HG03571 (cell line): ENCODE measurements at regions not wholly inside any gene's neighbourhood (a gene's known extent, or its start where the extent isn't known, plus 50 kb on each side); places are given as distances from the start of the nearest gene placed in this dataset.
"Not testable (repeated sequence)": the region's sequence is repeated elsewhere in the genome, so short reads cannot be mapped to it uniquely, and the experiment has no call there.

ENCODE experiments used
- ATAC-seq: cut with Tn5 transposase; IDR thresholded peaks from one replicate; pipeline ENCODE4 v1.9.1; 2021; ENCODE audit not compliant: unreplicated experiment

DNA sequence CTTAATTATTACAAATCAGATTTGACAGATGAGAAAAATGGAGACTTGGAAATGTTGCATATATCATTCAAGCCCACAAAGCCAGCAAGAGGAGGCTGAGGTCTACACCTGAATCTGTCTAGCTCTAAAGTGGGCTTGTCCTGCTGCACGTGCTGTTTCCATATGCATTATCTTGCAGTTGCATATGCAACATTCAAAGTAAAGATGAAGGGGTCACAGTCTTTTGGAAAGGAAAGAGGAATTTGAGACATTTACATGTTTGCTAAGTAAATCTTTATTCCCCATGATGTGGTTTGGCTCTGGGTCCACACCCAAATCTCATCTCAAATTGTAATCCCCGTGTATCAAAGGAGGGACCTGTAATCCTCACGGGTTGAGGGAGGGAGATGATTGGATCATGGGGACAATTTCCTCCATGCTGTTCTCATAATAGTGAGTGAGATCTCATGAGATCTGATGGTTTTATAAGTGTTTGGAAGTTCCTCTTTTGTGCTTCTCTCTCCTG is 98.3 kb downstream of the BACH1 start:
- no peak for ATAC-seq

DNA sequence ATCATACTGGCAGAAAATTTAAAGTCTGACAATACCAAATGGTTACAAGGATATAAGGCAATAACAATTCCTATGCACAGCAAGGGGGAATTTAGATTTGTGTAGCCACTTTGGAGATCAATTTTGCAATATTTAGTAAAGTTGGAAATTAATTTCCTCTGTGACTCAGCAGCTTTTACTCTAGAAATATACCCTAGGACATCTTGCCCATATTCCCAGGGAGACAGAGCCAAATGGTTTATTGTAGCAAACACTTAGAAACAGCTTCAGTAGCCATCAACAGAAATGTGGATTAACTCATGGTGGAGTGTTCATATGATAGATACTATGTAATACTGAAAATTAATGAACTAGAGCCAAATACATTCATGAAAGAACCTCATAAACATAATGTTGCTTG is 104.6 kb downstream of the BACH1 start:
- no peak for ATAC-seq

DNA sequence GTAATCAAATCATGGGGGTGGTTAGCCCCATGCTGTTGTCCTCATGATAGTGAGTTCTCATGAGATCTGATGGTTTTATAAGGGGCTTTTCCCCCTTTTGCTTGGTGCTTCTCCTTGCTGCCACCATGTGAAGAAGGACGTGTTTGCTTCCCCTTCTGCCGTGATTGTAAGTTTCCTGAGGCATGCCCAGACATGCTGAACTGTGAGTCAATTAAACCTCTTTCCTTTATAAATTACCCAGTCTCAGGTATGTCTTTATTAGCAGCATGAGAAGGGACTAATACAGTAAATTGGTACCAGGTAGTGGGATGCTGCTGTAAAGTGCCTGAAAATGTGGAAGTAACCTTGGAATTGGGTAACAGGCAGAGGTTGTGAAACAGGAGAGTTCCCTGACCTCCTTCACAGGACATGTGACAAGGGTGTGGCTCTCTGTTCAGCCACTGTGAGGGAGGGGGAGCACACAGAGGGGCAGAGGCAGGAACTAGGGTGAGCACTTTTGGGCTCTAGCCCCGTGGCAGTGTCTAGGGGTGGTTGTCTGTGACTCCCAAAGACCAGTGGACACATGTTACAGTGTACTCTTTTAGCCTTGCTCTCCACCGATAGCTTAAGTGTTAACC is 105.3 kb downstream of the BACH1 start:
- no peak for ATAC-seq

DNA sequence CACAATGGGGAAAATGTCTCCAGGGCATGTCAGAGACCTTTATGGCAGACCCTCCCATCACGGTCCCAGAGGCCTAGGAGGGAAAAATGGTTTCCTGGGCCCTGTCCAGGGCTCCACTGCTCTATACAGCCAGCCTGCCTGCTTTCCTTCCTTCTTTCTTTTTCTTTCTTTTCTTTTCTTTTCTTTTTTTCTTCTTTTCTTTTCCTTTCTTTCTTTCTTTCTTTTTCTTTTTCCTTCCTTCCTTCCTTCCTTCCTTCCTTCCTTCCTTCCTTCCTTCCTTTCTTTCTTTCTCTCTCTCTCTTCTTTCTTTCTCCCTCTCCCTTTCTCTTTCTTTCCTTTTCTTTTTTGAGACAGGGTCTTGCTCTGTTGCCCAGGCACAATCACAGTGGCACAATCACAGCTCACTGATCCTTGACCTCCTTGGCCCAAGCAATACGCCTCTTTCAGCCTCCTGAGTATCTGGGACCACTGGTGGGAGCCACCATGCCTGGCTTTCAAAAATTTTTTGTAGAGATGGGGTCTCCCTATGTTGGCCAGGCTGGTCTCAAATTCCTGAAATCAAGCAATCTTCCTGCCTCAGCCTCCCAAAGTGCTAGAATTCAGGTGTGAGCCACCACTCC is 106.9 kb downstream of the BACH1 start:
- ATAC-seq, result no peak

DNA sequence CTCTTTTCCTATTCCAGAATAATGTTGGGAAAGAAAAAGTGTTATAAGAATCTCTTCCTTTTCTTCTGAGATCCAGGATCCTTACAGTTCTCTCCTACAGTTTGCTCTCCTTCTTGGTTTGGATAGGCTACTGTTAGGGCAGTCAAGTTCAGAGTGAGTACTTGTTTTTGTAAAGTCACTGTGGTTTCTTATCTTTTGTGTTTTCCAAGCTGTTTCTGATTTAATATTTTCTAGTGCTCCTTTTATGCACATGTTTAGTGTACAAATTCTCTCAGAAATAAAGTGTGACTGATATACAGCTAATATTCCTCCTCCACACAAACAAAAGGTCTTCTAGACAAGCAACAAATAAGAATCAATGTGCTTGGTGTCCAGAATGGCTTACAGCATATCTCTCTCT is 107.7 kb downstream of the BACH1 start:
- no peak for ATAC-seq

DNA sequence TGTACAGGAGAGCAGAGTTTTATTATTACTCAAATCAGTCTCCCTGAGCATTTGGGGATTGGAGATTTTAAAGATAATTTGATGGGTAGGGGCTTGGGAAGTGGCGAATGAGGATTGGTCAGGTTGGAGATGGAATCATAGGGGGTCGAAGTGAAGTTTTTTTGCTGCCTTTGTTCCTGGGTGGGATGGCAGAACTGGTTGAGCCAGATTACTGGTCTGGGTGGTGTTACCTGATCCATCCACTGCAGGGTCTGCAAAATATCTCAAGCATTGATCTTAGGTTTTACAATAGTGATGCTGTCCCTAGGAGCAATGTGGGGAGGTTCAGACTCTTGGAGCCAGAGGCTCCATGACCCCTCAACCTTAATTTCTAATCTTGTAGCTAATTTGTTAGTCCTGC is 108.8 kb downstream of the BACH1 start:
- ATAC-seq, result no peak

DNA sequence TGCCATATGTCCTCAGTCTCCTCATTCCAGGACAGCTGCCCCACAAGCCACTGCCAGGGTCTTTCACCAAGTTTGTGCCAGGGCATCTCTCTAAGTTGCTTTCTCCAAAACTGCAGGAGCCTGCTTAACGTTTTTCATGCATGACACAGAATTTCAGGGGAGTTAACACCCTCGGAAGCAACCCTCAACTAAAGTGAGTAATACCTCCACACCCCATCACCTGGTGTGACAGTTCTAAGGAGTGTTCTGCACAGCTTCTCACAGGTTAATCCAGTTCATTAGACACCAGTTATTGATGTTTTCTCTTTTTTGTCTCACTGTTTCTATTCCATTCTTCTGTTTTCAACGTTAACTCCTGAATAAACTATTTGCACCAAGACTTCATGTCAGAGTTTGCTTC is 115.0 kb downstream of the BACH1 start:
- ATAC-seq, result no peak

DNA sequence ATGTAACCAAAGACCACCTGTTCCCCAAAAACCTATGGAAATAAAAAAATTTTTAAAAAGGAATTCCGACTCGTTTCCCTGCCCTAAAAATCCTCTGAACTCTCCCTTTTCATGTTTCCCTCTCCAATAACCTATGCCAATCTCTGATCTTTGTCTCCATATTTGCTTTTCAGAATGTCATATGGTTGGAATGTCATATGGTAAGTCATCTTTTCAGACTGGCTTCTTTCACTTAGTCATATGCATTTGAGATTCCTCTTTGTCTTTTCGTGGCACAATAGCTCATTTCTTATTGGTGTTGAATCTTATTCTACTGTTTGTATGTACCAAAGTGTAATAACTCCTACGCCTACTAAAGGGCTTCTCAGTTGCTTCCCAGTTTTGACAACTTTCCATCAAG is 117.5 kb downstream of the BACH1 start:
- ATAC-seq, result no peak

DNA sequence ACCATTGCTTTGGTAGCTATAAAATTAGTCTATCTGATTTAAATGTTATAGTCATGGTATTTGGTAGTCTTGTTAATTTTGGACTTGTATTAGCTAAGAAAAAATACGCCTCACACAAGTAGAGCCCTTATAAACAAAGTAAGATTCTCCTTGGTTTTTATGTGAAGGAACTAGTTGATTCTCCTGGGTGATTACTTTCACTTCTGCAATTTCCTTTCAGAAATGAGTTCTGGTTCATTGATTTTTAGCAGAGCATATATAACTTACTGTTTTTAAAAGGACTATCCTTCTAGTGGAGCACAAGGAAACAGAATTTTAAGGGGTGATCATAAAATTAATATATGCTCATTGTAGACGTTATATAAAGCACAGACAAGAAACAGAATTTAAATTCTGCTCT is 120.1 kb downstream of the BACH1 start:
- peak; percentile 53 for ATAC-seq

DNA sequence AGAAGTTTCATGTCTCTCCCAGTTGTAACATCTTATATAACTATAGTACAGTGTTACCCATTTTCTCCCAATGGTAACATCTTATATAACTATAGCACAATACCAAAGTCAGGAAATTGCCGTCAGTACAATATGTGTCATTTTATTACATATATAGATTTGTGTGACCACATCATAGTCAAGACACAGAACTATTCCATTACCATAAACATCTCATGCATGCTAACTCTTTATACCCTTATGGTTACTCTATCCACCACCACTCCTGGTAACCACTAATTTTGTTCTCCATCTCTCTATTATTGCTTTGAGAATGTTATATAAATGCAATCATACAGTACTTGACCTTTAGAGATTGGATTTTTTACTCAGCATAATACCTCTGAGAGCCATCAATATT is 120.7 kb downstream of the BACH1 start:
- ATAC-seq, result no peak

DNA sequence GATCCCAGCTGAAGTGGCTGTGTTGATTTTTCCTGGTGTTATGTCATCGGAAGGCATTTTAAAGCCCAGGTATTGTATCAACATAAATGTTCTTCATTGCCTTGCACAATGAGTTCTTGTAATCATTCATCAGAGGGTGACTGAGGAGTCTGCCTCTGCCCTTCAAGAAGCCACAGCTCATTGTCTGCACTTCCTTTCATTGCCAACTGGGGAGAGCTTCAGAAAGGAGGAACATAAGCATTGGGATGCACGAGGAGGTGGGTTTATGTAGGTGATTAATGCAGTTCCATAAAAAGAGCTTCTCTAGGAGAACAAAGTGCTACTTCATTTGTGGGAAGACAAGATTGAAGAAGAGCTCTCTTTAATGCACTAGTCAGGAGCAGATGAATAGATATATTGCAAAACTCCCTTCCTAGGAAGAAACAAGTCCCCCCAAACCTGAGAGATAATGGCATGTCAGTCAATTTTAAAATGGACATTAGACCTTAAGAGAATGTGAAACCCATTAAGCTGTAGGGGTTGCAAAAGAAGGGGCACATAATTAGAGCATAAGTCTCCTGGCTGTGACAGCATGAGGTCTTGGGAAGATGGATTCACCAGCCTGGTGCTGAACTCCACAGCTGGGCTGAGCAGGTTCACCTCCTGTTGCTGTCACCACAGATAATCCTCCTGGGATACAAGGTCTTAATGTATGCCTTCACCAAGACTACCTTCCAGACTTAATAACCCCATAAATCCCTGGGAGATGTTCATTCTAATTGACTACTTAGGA is 124.6 kb downstream of the BACH1 start:
- ATAC-seq, result no peak

DNA sequence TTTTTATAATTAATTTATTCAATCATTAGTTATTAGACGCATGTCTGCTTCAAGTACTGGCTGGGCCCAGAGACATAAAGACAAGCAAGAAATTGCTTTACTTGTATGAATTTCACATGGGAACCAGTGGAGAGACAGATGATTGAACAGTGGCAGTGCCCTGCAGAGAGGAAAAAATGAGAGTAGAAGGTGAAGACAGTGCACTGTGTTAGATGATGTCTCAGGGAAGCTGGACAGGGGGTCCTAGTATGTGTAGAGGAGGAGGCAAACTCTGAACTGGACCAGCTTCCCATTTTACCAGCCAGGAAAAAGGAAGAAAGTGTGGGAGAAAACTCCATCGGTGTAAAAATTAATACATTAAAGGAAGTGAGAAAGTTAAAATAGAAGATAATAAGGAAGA is 126.0 kb downstream of the BACH1 start:
- ATAC-seq, result no peak

DNA sequence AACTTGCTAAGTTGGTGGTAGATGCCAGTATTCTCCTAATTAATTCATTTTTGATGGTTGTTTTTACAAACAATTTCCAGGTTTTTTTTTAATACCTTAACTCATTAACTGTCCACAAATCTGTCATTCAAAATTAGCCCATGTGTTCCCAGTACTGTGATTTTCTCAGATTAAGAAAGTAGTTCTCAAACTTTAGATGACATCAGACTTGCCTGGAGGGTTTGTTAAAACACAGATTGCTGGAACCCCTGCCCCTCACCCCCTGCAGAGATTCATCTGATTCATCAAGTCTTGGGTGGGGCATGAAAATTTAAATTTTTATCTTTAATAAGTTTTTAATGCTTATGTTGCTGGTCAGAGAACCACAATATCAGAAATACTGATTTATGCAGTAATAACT is 130.5 kb downstream of the BACH1 start:
- ATAC-seq, result no peak

DNA sequence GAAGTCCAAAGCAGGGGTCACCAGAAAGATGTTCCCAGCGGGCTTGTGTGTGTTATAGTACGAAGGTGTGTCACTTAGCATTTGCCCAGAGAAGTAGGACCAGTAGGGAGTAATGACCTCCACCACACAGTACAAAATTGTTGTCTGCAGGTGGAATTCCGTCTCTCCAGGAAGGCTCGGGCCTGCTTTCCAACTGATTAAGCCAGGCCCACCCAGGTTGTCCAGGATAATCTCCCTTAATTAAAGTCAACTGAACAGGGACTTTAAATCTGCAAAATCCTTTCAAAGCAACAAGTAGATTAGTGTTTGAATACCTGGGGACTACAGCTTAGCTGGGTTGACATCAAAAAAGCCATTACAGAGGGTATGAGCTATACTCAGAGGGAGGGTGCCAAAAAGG is 131.3 kb downstream of the BACH1 start:
- ATAC-seq, result no peak

DNA sequence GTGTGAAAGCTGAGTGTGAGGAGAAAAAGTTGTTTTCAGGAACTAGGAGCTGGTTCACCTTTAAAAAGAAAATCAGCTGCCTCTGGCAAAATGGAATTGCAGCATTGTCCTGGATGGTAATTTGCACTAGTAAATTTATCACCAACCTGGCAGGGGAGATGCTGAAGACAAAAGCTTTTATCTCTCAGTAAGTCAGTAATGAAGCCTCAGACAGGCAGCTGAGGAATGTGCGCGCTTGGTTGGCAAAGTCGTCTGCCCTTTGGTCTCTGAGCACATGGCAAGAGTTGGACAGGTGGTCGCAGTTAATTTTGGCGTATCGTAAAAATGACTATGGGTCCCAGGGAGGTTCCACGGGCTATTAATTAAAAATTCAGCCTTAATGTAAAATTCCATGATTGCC is 131.9 kb downstream of the BACH1 start:
- ATAC-seq, result no peak

DNA sequence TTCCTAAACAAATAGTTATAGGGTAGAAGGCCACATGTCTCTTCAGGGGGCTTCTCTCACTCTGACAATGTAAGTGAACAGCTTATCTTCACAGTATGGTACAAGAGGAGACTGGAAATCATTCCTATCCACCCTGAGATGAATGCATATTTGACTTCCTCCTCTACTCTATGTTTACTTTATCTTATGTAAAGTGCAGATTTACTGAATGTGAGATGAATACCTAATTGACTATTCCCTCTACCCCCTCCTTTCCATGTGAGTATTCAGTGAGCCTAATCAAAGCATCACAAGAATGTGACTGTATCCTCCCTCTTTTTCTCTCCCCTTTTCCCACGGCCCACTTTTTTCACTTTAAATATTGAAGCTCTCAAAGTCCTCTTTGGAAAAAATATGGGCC is 132.5 kb downstream of the BACH1 start:
- ATAC-seq, result no peak

DNA sequence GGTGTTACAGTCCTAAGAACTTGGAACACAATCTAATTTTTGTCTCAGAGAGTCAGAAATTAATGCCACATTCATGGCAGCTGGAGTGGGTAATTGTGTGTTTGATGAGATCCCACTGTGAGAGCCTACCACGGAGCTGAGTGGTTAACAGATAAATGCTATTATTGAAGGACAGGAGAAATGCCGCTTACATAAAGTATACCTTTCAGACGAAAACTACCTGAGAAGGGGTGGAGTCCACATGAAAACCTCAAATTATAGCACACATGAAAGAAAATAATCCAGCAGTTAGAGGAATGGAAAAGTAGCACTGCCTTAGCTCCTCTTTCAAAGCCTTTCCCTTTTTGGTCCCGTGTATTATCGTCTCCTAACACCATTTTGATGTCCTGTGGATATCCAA is 133.0 kb downstream of the BACH1 start:
- ATAC-seq, result no peak

DNA sequence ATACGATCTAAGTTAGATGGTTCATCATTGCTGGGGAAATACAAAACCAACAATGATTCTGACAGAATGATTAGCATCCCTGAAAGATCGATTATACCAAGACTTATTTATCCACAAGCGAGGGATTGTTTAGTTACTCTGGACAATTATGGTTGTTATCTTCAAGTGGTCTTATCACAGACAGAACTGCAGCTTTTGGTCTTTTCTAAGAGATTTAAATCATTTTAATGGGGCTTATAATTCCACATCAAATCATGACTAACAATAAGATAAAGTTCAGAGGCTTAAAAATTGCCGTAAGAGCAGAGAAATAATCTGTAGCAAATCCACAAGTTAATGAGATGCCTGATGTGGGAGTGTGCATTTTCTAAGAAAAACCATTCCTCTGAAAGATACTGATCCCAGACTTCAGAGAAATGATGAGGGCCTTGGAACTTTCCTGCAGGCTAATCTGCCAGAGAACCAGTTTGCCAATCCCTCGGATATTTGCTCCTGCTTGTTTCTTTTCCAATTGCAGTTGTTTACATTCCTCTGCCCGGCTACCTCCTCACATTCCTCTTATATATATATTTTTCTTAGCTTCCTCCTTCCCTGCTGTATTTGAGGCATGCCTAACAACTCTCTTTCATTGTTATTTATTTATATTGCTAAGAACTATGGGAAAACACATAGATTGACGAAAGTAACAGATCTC is 134.8 kb downstream of the BACH1 start:
- no peak for ATAC-seq

DNA sequence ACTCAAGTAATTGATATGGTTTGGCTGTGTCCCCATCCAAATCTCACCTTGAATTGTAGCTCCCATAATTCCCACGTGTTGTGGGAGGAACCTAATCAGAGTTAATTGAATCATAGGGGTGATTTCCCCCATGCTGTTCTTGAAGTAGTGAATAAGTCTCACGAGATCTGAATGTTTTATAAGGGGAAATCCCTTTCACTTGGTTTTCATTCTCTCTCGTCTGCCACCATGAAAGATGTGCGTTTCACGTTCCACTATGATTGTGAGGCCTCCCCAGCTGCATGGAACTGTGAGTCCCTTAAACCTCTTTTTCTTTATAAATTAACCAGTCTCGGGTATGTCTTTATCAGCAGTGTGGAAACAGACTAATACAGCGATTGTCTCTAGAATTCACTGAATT is 135.4 kb downstream of the BACH1 start:
- no peak for ATAC-seq

DNA sequence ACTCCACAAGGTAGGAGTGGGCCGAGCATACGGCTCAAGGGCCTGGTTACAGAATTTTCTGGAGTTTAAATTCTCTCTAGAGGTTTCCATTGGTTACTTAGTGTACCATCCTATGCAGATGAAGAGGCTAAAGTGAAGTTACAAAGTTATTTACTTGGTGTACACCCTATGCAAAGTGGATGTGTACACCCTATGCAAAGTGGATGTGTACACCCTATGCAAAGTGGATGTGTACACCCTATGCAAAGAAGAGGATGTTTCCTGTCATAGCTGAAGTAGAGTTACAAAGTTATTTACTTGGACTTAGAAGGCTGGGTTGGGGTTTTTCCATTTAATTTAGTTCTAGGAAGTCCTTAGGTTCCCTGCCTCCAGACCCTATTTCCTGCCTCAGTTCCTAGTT is 136.3 kb downstream of the BACH1 start:
- not testable (repeated sequence) for ATAC-seq

DNA sequence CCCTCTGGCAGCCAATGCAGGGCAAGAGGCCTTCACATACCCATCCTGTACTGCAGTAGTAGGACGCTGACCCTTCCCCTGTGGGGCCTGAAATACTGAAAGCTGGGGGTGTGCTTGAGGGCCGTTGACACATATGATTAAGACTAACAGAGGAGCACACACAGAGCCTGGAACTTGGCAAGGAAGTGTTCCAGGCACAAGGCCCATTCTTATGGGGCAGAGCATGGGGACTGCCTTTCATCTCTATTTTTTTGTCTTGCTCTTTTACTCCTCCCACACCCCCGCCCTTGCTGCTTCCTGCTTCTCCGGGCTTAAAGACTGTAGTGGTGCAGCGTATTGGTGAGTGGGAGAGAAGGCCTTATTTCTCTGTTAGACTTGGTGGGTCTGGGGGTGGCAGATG is 137.4 kb downstream of the BACH1 start:
- no peak for ATAC-seq

DNA sequence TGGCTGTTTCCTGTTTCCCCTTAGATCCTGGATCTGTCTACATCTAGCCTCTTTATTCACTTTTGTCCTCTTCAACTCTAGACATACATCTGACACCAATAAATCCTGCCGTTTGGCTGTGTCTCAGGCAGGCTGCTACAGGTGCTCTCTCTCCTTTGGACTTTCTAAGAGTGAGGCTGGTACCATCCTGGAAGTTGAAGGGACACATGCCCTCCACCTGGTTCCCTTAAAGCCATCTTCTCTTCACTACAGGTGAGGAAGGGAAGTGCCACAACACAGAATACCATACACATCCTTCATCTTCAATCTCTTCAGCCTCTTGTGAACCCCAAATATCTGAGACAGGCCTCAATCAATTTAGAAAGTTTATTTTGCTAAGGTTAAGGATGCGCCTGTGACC is 137.9 kb downstream of the BACH1 start:
- no peak for ATAC-seq
